Peyer's patch (tissue), 4 donors: ENCODE measurements at regions not wholly inside any gene's neighbourhood (a gene's known extent, or its start where the extent isn't known, plus 50 kb on each side); places are given as distances from the start of the nearest gene placed in this dataset.

Experiments
- DNase-seq, 3 donors: peaks; one replicate each; pipeline ENCODE4 v3.0.0-alpha.2; 2017 to 2019
- H3K27ac ChIP-seq, 4 donors: fragments of 200-600 bp; sonication (generic); one replicate each; pipeline ENCODE4 v1.5.1; 2016 to 2019
- H3K27me3 ChIP-seq, 2 donors: fragments of 200-600 bp; sonication (generic); one replicate each; pipeline ENCODE4 v1.5.1; 2019
- H3K36me3 ChIP-seq, 3 donors: fragments of 200-600 bp; sonication (generic); one replicate each; pipeline ENCODE4 v1.5.1; 2016 to 2019
- H3K4me1 ChIP-seq, 4 donors: fragments of 200-600 bp; sonication (generic); one replicate each; pipeline ENCODE4 v1.5.1; 2016 to 2019
- H3K4me3 ChIP-seq, 4 donors: fragments of 200-600 bp; sonication (generic); 1 replicate in 3 of 4; 2 replicates in 1 of 4; pipeline ENCODE4 v1.5.1; 2016 to 2019; ENCODE audit warnings: mild to moderate bottlenecking in 1 of 4
- H3K9me3 ChIP-seq, 4 donors: fragments of 200-600 bp; sonication (generic); one replicate each; pipeline ENCODE4 v1.5.1; 2016 to 2019; ENCODE audit warnings: mild to moderate bottlenecking in 1 of 4
- POLR2A ChIP-seq, 2 donors: fragments of 450-650 bp; IDR thresholded peaks; one replicate each; pipeline ENCODE4 v1.5.1; 2017; ENCODE audit warnings: antibody characterized with exemption in 2 of 2, mild to moderate bottlenecking in 2 of 2, moderate library complexity in 2 of 2
- TF ChIP-seq, protein P1 (sequence below), 6 experiments: fragments of 450-650 bp in 4 of 6; fragments of 200-600 bp in 2 of 6; sonication (generic) in 1 of 6; IDR thresholded peaks; one replicate each; pipeline ENCODE4 v1.5.1; 2017 to 2019; ENCODE audit warnings: antibody characterized with exemption in 6 of 6, mild to moderate bottlenecking in 3 of 6, moderate library complexity in 1 of 6

DNA sequence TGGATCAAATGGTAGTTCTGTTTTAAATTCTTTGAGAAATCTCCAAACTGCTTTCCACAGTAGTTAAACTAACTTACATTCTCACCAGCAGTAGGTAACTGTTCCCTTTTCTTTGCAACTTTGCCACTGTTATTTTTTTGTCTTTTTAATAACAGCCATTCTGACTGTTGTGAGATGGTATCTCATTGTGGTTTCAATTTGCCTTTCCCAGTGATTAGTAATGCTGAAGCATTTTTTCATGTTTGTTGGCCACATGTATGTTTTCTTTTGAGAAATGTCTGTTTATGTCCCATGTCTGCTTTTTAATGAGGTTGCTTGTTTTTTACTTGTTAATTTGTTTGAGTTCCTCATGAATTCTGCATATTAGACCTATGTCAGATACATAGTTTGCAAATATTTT is 198.8 kb downstream of the RAB28 start:
- H3K4me1 ChIP-seq: no peaks in the 10 kb centered on the region
- TF ChIP-seq POLR2A (IDR thresholded peaks at IDR 0.05): no peak
- TF ChIP-seq, protein P1, sequence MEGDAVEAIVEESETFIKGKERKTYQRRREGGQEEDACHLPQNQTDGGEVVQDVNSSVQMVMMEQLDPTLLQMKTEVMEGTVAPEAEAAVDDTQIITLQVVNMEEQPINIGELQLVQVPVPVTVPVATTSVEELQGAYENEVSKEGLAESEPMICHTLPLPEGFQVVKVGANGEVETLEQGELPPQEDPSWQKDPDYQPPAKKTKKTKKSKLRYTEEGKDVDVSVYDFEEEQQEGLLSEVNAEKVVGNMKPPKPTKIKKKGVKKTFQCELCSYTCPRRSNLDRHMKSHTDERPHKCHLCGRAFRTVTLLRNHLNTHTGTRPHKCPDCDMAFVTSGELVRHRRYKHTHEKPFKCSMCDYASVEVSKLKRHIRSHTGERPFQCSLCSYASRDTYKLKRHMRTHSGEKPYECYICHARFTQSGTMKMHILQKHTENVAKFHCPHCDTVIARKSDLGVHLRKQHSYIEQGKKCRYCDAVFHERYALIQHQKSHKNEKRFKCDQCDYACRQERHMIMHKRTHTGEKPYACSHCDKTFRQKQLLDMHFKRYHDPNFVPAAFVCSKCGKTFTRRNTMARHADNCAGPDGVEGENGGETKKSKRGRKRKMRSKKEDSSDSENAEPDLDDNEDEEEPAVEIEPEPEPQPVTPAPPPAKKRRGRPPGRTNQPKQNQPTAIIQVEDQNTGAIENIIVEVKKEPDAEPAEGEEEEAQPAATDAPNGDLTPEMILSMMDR (IDR thresholded peaks at IDR 0.05): no peak
- H3K27me3 ChIP-seq: no peaks in the 10 kb centered on the region

DNA sequence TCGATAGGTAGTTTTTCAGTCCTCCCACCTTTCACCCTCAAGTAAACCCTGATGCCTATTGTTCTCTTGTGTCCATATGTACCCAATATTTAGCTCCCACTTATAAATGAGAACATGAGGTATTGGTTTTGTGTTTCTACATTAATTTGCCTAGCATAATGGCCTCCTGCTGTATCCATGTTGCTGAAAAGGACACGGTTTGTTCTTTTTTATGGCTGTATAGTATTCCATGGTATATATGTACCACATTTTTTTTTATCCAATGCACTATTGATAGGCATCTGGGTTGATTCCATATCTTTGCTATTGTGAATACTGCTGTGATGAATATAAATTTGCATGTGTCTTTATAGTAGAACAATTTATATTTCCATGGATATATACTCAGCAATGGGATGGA is 199.2 kb downstream of the RAB28 start:
- no peak for DNase-seq
- TF ChIP-seq, protein P1 (IDR thresholded peaks at IDR 0.05): no peak
- no peak for TF ChIP-seq POLR2A (IDR thresholded peaks at IDR 0.05)
- Histone ChIP-seq H3K36me3 (no peaks in the 10 kb centered on the region), H3K9me3 (peaks cover 0 to 3% (median 0%) of the 10 kb centered on the region in 4 donors), H3K4me1 (no peaks in the 10 kb centered on the region), H3K27me3 (no peaks in the 10 kb centered on the region), H3K27ac (no peak overlapping the region), H3K4me3 (no peak overlapping the region)

More for the DNA sequence above, 198.8 kb downstream of the RAB28 start:
- no peaks in the 10 kb centered on the region for H3K36me3 ChIP-seq
- H3K4me3 ChIP-seq: no peak overlapping the region
- no peak overlapping the region for H3K27ac ChIP-seq
- no peak for DNase-seq
- peaks cover 0 to 3% (median 0%) of the 10 kb centered on the region in 4 donors for H3K9me3 ChIP-seq

DNA sequence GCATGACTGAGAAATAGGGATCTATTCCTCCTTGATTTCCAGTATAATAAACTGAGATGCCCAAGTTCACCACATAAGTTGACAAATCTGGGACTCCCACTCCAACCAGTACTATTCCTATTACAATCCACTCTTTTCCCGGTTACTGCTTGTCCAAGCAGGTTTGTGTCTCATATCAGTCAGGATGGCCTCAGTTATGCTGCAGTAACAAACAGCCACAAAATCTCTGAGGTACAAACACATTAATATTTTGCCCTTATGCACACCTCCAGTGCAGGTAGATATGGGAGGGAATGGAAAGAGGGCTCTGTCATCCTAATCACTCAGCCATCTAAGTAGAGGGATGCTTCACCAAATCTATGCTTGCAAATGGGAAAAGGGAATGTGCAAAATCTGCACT is 207.8 kb downstream of the RAB28 start:
- H3K4me1 ChIP-seq: no peaks in the 10 kb centered on the region
- peaks cover 0 to 7% (median 3%) of the 10 kb centered on the region in 4 donors for H3K9me3 ChIP-seq
- H3K36me3 ChIP-seq: no peaks in the 10 kb centered on the region
- H3K27ac ChIP-seq: no peak overlapping the region
- TF ChIP-seq POLR2A (IDR thresholded peaks at IDR 0.05): no peak
- TF ChIP-seq, protein P1 (IDR thresholded peaks at IDR 0.05): no peak
- H3K4me3 ChIP-seq: no peak overlapping the region
- no peak for DNase-seq
- no peaks in the 10 kb centered on the region for H3K27me3 ChIP-seq

DNA sequence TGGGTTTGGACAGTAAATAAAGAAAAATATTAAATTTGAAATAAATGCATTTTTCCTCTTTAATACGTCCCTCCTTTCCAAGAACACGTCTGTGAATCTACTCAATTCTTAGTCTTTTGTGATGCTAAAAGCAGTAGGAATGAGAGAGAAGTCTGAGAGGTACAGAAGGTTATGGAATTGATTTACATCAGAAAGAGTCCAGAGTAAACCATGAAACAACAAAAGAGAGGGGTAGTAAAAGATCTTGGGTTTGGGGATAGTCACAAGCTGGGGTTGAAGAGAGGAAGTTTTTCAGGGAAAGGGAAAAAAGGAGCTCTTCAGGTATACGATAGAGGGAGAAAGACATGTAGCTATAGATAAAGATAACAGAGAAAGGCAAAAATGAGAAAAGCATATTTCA is 215.4 kb downstream of the RAB28 start:
- H3K9me3 ChIP-seq: peaks cover 0 to 5% (median 0%) of the 10 kb centered on the region in 4 donors
- TF ChIP-seq POLR2A (IDR thresholded peaks at IDR 0.05): no peak
- TF ChIP-seq, protein P1 (IDR thresholded peaks at IDR 0.05): no peak
- H3K4me3 ChIP-seq: no peak overlapping the region
- no peak for DNase-seq
- H3K27me3 ChIP-seq: no peaks in the 10 kb centered on the region
- H3K27ac ChIP-seq: no peak overlapping the region
- no peaks in the 10 kb centered on the region for H3K36me3 ChIP-seq
- no peaks in the 10 kb centered on the region for H3K4me1 ChIP-seq

DNA sequence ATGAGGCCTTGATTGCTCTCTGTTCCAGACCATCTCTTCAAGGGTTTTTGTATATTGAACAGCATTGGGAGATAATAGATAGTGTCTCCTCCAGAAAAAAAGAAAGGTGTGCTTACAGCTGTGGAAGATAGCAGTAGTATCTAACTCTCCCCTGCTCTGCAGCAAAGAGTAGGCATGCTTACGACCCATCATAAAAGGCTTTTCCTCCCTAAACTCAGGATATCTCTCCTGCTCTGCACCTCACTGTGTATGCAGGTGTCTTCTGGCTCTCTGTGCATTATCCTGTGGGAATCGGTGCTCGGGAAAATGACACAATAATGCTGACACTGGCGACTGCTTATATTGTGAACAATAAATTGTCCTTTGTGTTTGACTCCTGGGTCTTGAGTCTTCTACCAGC is 216.0 kb downstream of the RAB28 start:
- no peak for TF ChIP-seq POLR2A (IDR thresholded peaks at IDR 0.05)
- no peak overlapping the region for H3K27ac ChIP-seq
- no peak for DNase-seq
- H3K27me3 ChIP-seq: no peaks in the 10 kb centered on the region
- H3K4me1 ChIP-seq: no peaks in the 10 kb centered on the region
- no peak overlapping the region for H3K4me3 ChIP-seq
- H3K9me3 ChIP-seq: peaks cover 0 to 5% (median 0%) of the 10 kb centered on the region in 4 donors
- no peaks in the 10 kb centered on the region for H3K36me3 ChIP-seq

DNA sequence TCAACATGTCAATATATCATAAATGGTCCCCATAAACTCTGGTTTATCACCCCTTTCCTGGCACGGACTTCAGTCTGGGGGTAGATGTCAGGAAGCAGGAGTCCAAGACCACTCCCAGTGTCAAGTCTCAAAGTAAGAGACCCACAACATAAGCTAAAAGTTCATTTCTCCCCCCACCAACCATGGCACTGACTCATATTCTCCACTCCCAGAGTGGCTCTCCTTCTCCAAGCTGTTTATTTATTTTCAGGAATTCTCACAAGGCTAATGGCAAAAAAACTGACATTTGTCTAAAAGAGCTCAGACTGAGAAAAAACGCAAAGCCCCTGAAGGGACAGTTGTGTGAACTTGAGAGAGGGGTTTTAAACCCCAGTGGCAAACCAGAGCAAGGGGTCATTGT is 217.0 kb downstream of the RAB28 start:
- no peak for TF ChIP-seq POLR2A (IDR thresholded peaks at IDR 0.05)
- H3K4me1 ChIP-seq: no peaks in the 10 kb centered on the region
- DNase-seq: no peak

DNA sequence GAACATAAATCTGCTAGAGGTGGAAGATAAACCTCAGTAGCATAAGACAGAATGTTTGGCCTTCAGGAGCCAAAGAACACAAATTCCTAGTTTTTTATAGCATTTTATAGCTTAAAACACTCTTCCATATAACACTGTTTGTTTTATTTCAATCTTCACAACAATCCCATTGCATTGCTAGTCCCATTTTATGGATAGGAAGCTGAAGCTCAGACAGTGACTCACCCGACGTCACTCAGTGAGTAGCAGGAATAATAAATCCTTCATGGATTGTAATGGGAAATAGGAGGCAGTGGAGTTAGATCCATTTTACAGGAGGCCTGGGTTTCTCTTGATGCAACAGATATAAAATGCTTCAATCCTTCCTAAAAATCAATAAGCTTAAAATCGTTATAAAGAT is 217.5 kb downstream of the RAB28 start:
- no peaks in the 10 kb centered on the region for H3K36me3 ChIP-seq
- no peak for TF ChIP-seq POLR2A (IDR thresholded peaks at IDR 0.05)
- TF ChIP-seq, protein P1 (IDR thresholded peaks at IDR 0.05): no peak

More for the DNA sequence above, 217.0 kb downstream of the RAB28 start:
- Histone ChIP-seq H3K27me3 (no peaks in the 10 kb centered on the region), H3K4me3 (no peak overlapping the region), H3K9me3 (no peaks in the 10 kb centered on the region), H3K27ac (no peak overlapping the region), H3K36me3 (no peaks in the 10 kb centered on the region)

More for the DNA sequence above, 217.5 kb downstream of the RAB28 start:
- no peaks in the 10 kb centered on the region for H3K9me3 ChIP-seq
- no peak for DNase-seq
- H3K4me3 ChIP-seq: no peak overlapping the region
- no peaks in the 10 kb centered on the region for H3K4me1 ChIP-seq
- H3K27ac ChIP-seq: no peak overlapping the region
- no peaks in the 10 kb centered on the region for H3K27me3 ChIP-seq
